ENCODE measurements at regions not wholly inside any gene's neighbourhood (a gene's known extent, or its start where the extent isn't known, plus 50 kb on each side); places are given as distances from the start of the nearest gene placed in this dataset.

DNA sequence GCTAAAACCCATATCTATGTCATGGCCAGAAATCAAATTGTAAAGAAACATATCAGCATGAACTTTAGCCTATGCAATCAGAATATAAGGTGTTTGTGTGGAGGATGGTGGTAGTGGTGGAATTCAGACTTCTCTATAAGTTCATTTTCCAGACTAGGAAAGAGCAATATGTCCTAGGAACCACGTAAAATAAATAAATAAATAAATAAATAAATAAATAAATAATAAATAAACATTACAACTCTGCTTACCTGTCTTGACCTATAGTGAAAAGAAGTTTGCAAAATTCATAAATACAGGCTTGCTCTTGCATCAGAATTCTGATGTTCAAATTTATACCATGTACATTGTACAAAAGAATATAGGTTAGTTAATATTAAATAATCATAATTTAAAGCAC is 1382.6 kb upstream of the ADGRL2 start:
- TF ChIP-seq POLR2A (IDR thresholded peaks at IDR 0.05) = no peak
- TF ChIP-seq, protein P1, sequence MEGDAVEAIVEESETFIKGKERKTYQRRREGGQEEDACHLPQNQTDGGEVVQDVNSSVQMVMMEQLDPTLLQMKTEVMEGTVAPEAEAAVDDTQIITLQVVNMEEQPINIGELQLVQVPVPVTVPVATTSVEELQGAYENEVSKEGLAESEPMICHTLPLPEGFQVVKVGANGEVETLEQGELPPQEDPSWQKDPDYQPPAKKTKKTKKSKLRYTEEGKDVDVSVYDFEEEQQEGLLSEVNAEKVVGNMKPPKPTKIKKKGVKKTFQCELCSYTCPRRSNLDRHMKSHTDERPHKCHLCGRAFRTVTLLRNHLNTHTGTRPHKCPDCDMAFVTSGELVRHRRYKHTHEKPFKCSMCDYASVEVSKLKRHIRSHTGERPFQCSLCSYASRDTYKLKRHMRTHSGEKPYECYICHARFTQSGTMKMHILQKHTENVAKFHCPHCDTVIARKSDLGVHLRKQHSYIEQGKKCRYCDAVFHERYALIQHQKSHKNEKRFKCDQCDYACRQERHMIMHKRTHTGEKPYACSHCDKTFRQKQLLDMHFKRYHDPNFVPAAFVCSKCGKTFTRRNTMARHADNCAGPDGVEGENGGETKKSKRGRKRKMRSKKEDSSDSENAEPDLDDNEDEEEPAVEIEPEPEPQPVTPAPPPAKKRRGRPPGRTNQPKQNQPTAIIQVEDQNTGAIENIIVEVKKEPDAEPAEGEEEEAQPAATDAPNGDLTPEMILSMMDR (IDR thresholded peaks at IDR 0.05) = no peak
